ENCODE measurements at regions not wholly inside any gene's neighbourhood (a gene's known extent, or its start where the extent isn't known, plus 50 kb on each side); places are given as distances from the start of the nearest gene placed in this dataset.
"Not testable (repeated sequence)": the region's sequence is repeated elsewhere in the genome, so short reads cannot be mapped to it uniquely, and the experiment has no call there.

DNA sequence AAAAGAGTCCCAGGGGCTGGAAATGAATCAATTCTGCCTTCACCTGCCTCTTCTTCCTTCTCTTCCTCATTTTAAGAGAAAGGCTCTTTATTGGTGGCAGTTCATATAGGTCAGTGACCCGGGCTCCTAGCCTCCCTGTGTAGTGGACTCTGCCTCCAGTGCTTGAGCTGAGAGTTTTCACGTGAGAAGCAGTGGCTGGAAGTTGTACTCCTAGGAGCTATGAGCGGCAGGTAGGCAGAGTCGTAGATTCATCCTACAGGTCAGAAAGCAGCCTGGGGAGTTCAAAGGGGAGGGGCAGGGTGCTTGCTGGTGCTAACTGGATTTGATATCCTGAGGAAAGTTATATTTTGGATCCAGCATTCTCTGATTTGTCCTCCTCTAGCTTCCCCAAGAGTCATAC is 101.1 kb downstream of the RPLP1 start:
- Mint-ChIP-seq H3K4me3 (no peak overlapping the region), H3K27me3 (peaks cover 53% of the 10 kb centered on the region), H3K27ac (no peak overlapping the region), H3K36me3 (no peaks in the 10 kb centered on the region), H3K4me1 (no peaks in the 10 kb centered on the region), H3K9me3 (peaks cover 16% of the 10 kb centered on the region)
- CTCF ChIA-PET, result no interaction called here
- DNase-seq, result no peak

DNA sequence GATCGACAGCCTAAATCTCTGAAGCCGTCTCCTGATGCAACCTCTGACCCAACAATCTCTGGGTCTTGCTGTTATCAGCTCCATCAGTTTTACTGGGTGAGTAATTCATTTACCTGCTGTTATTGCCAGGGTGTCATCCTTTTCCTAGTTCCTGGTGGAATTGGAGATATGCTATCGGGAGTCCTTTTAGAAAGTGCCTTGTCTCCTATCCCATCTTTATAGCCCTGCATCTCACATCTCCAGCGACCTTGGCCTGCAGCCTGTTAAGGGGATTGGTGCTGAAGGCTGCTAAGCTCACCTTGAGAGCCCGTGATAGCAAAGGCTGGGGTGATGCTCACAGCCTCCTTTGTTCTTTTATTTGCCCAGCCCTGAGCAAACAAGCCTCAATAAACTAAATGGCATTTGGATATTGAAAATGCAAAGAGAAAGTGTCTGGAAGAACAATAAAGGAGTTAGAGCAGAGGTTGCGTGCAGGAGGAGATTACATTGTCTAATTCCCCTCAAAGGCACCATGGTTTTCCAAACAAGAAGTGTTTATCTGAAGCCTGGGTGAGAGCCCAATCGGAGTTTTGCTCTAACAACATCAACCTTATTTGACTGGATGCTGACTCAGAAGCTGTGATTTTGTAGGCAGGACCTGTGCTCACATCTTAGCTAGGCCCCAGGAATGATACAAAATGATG is 101.8 kb downstream of the RPLP1 start:
- Mint-ChIP-seq H3K4me3 (no peak overlapping the region), H3K4me1 (no peaks in the 10 kb centered on the region), H3K27ac (no peak overlapping the region), H3K9me3 (peaks cover 16% of the 10 kb centered on the region), H3K27me3 (peaks cover 50% of the 10 kb centered on the region), H3K36me3 (no peaks in the 10 kb centered on the region)
- CTCF ChIA-PET, result no interaction called here
- no peak for DNase-seq

GRCh38 chr15:69555080-69555479 is 102.5 kb downstream of the RPLP1 start:
- CTCF ChIA-PET, result no interaction called here
- H3K9me3 Mint-ChIP-seq, result peaks cover 16% of the 10 kb centered on the region
- peaks cover 45% of the 10 kb centered on the region for H3K27me3 Mint-ChIP-seq
- no peak overlapping the region for H3K4me3 Mint-ChIP-seq
- H3K27ac Mint-ChIP-seq, result no peak overlapping the region
- no peaks in the 10 kb centered on the region for H3K4me1 Mint-ChIP-seq
- no peaks in the 10 kb centered on the region for H3K36me3 Mint-ChIP-seq
- DNase-seq, result no peak

- H3K27me3 Mint-ChIP-seq, result peaks cover 44% of the 10 kb centered on the region
- H3K36me3 Mint-ChIP-seq, result no peaks in the 10 kb centered on the region
- no peak for DNase-seq
- H3K27ac Mint-ChIP-seq, result no peak overlapping the region
- CTCF ChIA-PET, result no interaction called here
- H3K9me3 Mint-ChIP-seq, result peaks cover 12% of the 10 kb centered on the region
- H3K4me1 Mint-ChIP-seq, result no peaks in the 10 kb centered on the region
- H3K4me3 Mint-ChIP-seq, result no peak overlapping the region
These were observed 103.7 kb downstream of the RPLP1 start for GRCh38 chr15:69556344-69556743.

- Mint-ChIP-seq H3K36me3 (no peaks in the 10 kb centered on the region), H3K27me3 (peaks cover 41% of the 10 kb centered on the region), H3K9me3 (peaks cover 4% of the 10 kb centered on the region), H3K27ac (no peak overlapping the region), H3K4me3 (no peak overlapping the region), H3K4me1 (no peaks in the 10 kb centered on the region)
- no peak for DNase-seq
- CTCF ChIA-PET, result no interaction called here
These were observed 104.5 kb downstream of the RPLP1 start for GRCh38 chr15:69557020-69557706.

DNA sequence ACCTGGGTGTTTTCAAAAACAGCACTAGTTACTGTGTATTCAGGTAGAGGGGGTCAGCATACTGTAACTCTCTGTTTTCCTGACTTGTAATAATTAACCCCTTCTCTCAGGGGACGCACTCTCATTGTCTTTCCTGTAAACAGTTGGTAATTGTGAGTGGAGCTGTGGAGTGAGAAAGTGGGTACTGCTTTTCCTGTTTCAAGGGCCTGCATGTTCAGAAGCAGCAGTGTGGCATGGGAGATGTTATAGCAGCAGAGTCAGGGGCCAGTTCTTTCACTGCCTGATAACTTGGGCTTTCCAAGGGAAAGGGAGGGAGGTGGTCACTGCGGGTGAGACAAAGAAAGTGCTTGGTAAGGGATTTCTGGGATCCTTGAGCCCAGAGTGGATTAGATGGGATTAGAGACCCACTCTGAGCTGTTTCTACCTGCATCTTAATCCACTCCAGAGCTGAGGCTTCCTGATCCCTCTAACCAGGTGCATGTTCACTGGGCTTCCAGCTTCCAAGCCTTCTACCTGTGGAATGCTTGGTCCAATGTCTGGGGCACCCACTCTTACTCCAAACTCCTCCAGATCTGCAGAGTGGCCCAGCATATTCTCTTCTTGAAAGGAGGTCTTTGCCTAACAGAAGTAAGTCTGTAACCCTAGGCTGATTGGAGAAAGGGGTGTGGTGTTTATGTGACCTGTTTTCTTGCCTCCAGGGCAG is 105.2 kb downstream of the RPLP1 start:
- H3K9me3 Mint-ChIP-seq, result no peaks in the 10 kb centered on the region
- peaks cover 39% of the 10 kb centered on the region for H3K27me3 Mint-ChIP-seq
- no peaks in the 10 kb centered on the region for H3K36me3 Mint-ChIP-seq
- no peak overlapping the region for H3K4me3 Mint-ChIP-seq
- CTCF ChIA-PET, result no interaction called here
- H3K27ac Mint-ChIP-seq, result no peak overlapping the region
- no peaks in the 10 kb centered on the region for H3K4me1 Mint-ChIP-seq
- no peak for DNase-seq

DNA sequence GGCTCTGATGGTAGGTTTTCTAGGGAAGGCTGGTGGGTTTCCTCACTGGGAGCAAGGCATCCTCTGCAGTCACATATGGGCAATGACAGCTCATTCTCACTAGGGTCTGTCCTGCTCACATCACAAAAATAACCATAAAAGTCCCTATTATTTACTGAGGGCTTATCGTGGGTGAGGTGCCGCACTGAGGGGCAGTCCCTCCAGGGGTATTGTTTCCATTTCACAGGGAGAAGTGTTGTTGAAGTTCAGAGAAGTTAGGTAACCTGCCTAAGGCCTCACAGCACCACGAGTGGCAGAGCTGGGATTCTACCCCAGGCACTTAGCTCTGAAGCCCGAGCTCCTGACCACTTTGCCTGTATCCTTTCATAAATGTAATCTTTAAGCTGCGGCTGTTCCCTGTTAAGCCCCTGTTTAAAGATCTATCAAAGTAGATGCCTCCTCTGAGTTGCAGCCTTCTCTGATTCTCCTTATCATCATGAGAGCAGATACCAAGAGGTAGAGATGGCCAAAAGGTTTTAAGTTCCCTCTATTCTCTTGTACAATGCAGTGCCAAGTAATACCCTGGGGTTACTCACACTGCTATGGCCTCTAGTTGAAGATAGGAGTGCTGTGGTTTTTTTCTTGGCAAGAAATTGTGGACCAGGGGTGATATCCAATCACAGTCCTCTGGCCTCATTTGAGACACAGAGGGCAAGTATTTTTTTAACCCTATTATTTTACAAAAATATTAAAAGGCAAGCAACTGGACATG is 107.0 kb downstream of the RPLP1 start:
- no peaks in the 10 kb centered on the region for H3K9me3 Mint-ChIP-seq
- no peak for DNase-seq
- no peaks in the 10 kb centered on the region for H3K4me1 Mint-ChIP-seq
- no peaks in the 10 kb centered on the region for H3K36me3 Mint-ChIP-seq
- no peak overlapping the region for H3K4me3 Mint-ChIP-seq
- H3K27me3 Mint-ChIP-seq, result peaks cover 43% of the 10 kb centered on the region
- CTCF ChIA-PET, result no interaction called here
- no peak overlapping the region for H3K27ac Mint-ChIP-seq

GRCh38 chr15:69561071-69561784 is 108.6 kb downstream of the RPLP1 start:
- no peak for DNase-seq
- no peaks in the 10 kb centered on the region for H3K9me3 Mint-ChIP-seq
- no peaks in the 10 kb centered on the region for H3K36me3 Mint-ChIP-seq
- H3K27me3 Mint-ChIP-seq, result peaks cover 40% of the 10 kb centered on the region
- H3K4me1 Mint-ChIP-seq, result no peaks in the 10 kb centered on the region
- H3K4me3 Mint-ChIP-seq, result no peak overlapping the region
- H3K27ac Mint-ChIP-seq, result no peak overlapping the region
- CTCF ChIA-PET, result no interaction called here

GRCh38 chr15:69562116-69562515 is 109.5 kb downstream of the RPLP1 start:
- no peaks in the 10 kb centered on the region for H3K36me3 Mint-ChIP-seq
- H3K27ac Mint-ChIP-seq, result no peak overlapping the region
- H3K4me1 Mint-ChIP-seq, result no peaks in the 10 kb centered on the region
- CTCF ChIA-PET, result no interaction called here
- peaks cover 34% of the 10 kb centered on the region for H3K27me3 Mint-ChIP-seq
- H3K4me3 Mint-ChIP-seq, result no peak overlapping the region
- DNase-seq, result no peak
- no peaks in the 10 kb centered on the region for H3K9me3 Mint-ChIP-seq

GRCh38 chr15:69562564-69562963 is 109.9 kb downstream of the RPLP1 start:
- H3K27me3 Mint-ChIP-seq, result peaks cover 33% of the 10 kb centered on the region
- no peak overlapping the region for H3K27ac Mint-ChIP-seq
- H3K36me3 Mint-ChIP-seq, result no peaks in the 10 kb centered on the region
- H3K4me1 Mint-ChIP-seq, result no peaks in the 10 kb centered on the region
- CTCF ChIA-PET, result interaction anchor here (1.5 kb wide), 1 partner anchor 904 kb away, joined by 3 read pairs; no protein-coding TSS in a partner anchor
- H3K9me3 Mint-ChIP-seq, result no peaks in the 10 kb centered on the region
- no peak for DNase-seq
- no peak overlapping the region for H3K4me3 Mint-ChIP-seq

DNA sequence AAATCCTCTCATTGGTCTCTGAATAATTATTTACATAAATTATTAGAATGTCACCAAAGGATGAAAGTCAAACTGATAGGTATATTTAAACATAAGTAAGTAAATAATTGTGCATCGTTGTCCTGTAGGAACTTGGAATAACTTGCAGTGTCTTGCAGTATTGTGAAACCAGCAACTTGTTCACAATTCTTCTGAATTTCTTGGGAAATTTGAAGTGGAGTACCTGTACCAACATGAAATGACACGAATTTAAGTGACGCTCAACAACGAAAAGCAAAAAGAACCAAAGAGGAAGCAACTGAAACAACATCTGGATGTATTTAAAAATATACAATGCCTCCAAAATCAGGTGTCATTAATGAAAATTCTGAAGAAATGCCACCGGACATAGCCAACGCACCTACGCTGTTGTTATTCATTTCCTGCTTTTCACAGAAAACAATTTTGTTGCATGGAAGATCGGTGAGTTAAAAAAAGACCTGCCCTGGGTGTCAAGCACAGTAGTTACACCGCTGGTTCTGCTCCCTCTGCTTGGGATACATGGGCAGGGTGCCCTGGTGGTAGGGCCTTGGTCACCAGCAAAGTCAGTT is 112.5 kb downstream of the RPLP1 start:
- H3K4me1 Mint-ChIP-seq, result no peaks in the 10 kb centered on the region
- H3K4me3 Mint-ChIP-seq, result no peak overlapping the region
- H3K36me3 Mint-ChIP-seq, result no peaks in the 10 kb centered on the region
- peaks cover 21% of the 10 kb centered on the region for H3K27me3 Mint-ChIP-seq
- CTCF ChIA-PET, result no interaction called here
- H3K27ac Mint-ChIP-seq, result no peak overlapping the region
- no peak for DNase-seq
- no peaks in the 10 kb centered on the region for H3K9me3 Mint-ChIP-seq

DNA sequence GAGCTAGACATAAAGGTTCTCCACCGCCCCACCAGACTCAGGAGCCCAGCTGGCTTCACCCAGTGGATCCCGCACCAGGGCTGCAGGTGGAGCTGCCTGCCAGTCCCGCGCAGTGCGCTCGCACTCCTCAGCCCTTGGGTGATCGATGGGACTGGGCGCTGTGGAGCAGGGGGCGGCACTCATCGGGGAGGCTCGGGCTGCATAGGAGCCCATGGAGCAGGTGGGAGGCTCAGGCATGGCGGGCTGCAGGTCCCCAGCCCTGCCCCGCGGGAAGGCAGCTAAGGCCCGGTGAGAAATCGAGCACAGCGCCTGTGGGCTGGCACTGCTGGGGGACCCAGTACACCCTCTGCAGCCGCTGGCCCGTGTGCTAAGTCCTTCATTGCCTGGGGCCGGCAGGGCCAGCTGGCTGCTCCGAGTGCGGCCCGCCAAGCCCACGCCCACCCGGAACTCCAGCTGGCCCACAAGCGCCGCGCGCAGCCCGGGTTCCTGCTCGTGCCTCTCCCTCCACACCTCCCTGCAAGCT is 114.7 kb downstream of the RPLP1 start:
- H3K9me3 Mint-ChIP-seq, H3K27ac Mint-ChIP-seq, H3K36me3 Mint-ChIP-seq, H3K4me3 Mint-ChIP-seq, H3K4me1 Mint-ChIP-seq, DNase-seq, CTCF ChIA-PET: not testable (repeated sequence)
- H3K27me3 Mint-ChIP-seq, result peaks cover 16% of the 10 kb centered on the region

DNA sequence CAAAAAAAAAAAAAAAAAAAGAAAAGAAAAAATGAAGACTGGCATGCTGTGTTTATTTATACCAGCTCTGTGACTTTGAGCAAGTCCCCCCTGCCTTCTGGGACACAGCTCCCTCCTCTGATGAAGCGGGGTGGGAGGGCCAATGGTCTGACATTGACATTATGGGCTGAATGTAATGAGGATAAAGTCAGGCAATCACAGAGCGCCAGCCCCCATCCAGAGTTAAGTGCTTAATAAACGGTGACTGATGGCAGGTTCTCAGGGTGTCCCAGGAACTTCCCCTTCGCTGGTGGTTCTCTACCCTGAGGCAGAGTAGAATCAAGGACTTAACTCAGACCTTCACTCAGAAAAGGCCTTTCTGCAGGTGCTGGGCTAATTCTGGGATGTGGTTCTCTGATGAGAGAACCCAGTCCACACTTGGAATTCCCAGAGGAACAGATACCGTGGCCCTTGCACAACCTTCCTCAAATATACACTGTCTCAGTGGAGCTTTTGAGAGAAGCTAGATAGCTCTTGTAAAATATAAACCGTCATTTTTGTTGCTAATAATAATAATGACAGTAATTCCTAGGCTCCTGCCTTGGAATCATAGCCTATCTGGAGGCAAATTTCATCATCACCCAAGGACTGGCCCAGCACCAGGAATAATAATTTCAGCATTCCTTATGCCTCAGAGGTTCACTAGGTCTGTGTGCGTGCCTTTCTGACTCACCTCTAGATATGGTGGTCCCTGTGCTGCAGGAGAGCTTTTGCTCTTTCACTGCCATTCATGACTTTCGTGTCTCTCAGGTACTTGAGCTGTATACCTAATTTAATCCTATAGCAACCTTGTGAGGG is 115.8 kb downstream of the RPLP1 start:
- no peak overlapping the region for H3K27ac Mint-ChIP-seq
- CTCF ChIA-PET, result no interaction called here
- no peak overlapping the region for H3K4me3 Mint-ChIP-seq
- DNase-seq, result no peak
- H3K4me1 Mint-ChIP-seq, result peaks cover under 1% of the 10 kb centered on the region
- peaks cover 9% of the 10 kb centered on the region for H3K27me3 Mint-ChIP-seq
- H3K36me3 Mint-ChIP-seq, result no peaks in the 10 kb centered on the region
- H3K9me3 Mint-ChIP-seq, result no peaks in the 10 kb centered on the region
